Omental fat pad (tissue), 3 donors: ENCODE measurements at regions not wholly inside any gene's neighbourhood (a gene's known extent, or its start where the extent isn't known, plus 50 kb on each side); places are given as distances from the start of the nearest gene placed in this dataset.

ENCODE experiments used
- ATAC-seq: fragments of 150-250 bp; one replicate; pipeline ENCODE4 v1.9.1; 2016; ENCODE audit warnings: mild to moderate bottlenecking, moderate library complexity; ENCODE audit not compliant: low FRiP score
- DNase-seq: peaks from one replicate; pipeline ENCODE4 v3.0.0-alpha.2; 2019; ENCODE audit warnings: low spot score
- CTCF ChIP-seq, 3 donors: fragments of 450-650 bp; IDR thresholded peaks; one replicate each; pipeline ENCODE4 v1.5.1; 2016 to 2017; ENCODE audit warnings: antibody characterized with exemption in 3 of 3, mild to moderate bottlenecking in 3 of 3, moderate library complexity in 2 of 3

GRCh38 chr20:50368813-50369224, 141.4 kb upstream of the PTPN1 start:
- TF ChIP-seq CTCF (IDR thresholded peaks at IDR 0.05) = no peak
- no peak for DNase-seq
- ATAC-seq = no peak

GRCh38 chr20:50369225-50370035, 140.8 kb upstream of the PTPN1 start:
- no peak for DNase-seq
- TF ChIP-seq CTCF (IDR thresholded peaks at IDR 0.05) = no peak
- ATAC-seq = no peak

GRCh38 chr20:50370036-50370566, 140.1 kb upstream of the PTPN1 start:
- ATAC-seq (no peak), DNase-seq (no peak)
- no peak for TF ChIP-seq CTCF (IDR thresholded peaks at IDR 0.05)

GRCh38 chr20:50371878-50372769, 138.1 kb upstream of the PTPN1 start:
- DNase-seq (no peak), ATAC-seq (no peak)
- TF ChIP-seq CTCF (IDR thresholded peaks at IDR 0.05) = no peak

GRCh38 chr20:50372770-50373088, 137.5 kb upstream of the PTPN1 start:
- ATAC-seq (peak; percentile 2), DNase-seq (no peak)
- no peak for TF ChIP-seq CTCF (IDR thresholded peaks at IDR 0.05)

GRCh38 chr20:50373674-50374286, 136.4 kb upstream of the PTPN1 start:
- DNase-seq = no peak
- TF ChIP-seq CTCF (IDR thresholded peaks at IDR 0.05) = no peak
- ATAC-seq = no peak
